Erythroblast (primary cell): ENCODE measurements at regions not wholly inside any gene's neighbourhood (a gene's known extent, or its start where the extent isn't known, plus 50 kb on each side); places are given as distances from the start of the nearest gene placed in this dataset.

Experiments used
- GATA1 ChIP-seq: IDR thresholded peaks from 2 replicates; pipeline ENCODE4 v1.6.1; 2011; ENCODE audit warnings: low read depth, mild to moderate bottlenecking, control low read depth, low read length, moderate library complexity
- POLR2A ChIP-seq: IDR thresholded peaks from 2 replicates; pipeline ENCODE4 v1.6.1; 2011; ENCODE audit warnings: mild to moderate bottlenecking, low read length

- TF ChIP-seq POLR2A (no peak), GATA1 (no peak)
Measured at GRCh38 chr5:133751421-133751820, 139.1 kb upstream of the FSTL4 start.
